Urothelium cell line (cell line): ENCODE measurements at regions not wholly inside any gene's neighbourhood (a gene's known extent, or its start where the extent isn't known, plus 50 kb on each side); places are given as distances from the start of the nearest gene placed in this dataset.

Source experiments
- DNase-seq: peaks from one replicate; pipeline ENCODE4 v3.0.0; 2011; ENCODE audit warnings: low spot score, mixed read lengths
- FAIRE-seq: peaks from 2 replicates; lab custom pipeline; 2011; peaks lifted over from hg19 to GRCh38; lab: Jason Lieb, UNC

DNA sequence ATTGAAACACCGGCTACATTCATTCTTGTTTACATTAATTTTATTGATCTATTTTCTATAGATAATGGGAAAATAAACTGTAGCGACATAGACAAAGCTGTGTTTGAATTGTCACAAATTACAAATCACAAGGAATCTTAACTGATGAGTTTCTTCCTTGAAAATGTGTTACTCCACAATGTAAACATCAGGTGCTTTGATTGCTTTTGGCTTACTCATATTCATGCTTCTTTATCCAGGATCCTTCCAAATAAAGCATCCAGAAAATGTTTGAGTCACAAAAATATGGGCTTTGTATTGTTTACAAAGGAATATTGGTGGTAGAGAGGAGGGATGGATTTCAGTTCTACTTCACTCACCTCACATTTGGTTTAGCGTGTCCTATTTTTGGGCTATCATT is 64.0 kb downstream of the BMP2 start:
- no peak for FAIRE-seq

DNA sequence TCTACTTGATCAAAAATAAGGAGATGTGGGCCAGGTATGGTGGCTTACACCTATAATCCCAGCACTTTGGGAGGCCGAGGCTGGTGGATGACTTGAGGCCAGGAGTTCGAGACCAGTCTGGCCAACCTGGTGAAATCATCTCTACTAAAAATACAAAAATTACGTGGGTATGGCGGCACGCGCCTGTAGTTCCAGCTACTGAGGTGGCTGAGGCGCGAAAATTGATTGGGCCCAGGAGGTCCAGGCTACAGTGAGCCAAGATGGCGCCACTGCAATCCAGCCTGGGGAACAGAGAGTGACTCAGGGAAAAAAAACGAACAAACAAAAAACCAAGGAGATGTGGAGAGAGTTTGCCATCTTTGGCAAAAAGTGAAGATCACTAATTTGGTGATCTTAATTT is 65.3 kb downstream of the BMP2 start:
- FAIRE-seq: no peak

More for the DNA sequence above, 64.0 kb downstream of the BMP2 start:
- no peak for DNase-seq

DNA sequence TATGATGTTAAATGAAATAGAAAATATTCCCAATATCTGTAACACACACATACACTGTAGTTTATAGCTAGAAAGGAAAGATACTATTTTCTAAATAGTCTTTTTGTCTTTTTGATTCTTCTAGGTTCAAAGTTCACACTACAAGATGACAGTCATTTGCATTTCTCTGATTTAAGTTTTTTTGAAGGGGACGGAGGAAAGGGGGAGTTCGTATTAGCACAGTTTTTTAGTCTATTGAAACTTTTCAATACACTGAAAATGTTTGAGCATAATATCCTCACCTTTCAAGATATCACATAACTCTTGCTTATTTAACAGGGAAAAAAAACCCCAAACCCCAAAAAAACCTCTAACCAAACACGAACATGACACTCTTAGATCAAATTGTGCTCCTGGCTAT is 68.1 kb downstream of the BMP2 start:
- FAIRE-seq (no peak), DNase-seq (no peak)

More for the DNA sequence above, 65.3 kb downstream of the BMP2 start:
- DNase-seq: no peak

DNA sequence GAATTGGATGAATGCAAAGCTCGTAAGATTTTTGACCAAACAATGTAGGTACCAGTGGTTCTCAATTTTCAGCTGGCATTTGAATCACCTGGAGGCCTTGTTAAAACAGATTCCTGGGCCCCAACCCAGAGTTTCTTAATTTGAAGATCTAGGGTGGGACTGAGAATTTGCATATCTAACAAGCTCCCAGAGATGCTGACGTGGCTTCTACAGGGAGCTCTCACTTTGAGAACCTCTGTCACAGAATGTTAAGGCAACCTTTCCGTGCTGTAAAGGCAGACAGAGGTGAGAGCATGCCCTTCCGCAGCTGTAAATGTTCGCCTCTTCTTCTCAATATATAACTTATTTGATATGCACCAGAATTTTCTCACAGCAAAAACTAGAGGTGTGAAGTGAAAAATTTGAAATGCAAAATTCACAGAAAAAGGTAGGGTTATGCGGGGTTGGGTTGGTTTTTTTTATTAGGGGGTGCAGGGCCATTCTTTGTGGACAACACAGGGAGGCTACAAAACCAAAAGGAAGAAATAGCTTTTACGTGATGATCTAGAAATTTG is 69.4 kb downstream of the BMP2 start:
- FAIRE-seq: no peak
- DNase-seq: no peak

DNA sequence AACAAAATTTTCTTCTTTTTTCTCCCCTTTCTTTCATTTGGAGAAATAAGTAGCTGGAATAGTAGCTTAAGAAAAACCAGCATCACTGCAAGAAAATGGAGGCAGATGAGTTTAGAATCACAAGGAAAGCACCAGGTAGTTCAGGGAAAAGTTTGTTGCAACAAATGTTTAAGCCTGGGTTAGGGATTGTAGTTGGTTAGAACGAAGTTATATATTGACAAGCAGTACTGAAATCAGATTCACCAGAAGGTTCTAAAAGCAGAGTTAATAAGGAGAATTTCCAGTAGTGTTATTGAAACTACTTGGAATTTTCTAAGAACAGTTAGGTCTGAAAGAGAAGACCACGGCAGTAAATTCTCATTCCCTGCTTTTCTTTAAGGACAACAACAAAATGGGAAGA is 70.2 kb downstream of the BMP2 start:
- FAIRE-seq (no peak), DNase-seq (no peak)

DNA sequence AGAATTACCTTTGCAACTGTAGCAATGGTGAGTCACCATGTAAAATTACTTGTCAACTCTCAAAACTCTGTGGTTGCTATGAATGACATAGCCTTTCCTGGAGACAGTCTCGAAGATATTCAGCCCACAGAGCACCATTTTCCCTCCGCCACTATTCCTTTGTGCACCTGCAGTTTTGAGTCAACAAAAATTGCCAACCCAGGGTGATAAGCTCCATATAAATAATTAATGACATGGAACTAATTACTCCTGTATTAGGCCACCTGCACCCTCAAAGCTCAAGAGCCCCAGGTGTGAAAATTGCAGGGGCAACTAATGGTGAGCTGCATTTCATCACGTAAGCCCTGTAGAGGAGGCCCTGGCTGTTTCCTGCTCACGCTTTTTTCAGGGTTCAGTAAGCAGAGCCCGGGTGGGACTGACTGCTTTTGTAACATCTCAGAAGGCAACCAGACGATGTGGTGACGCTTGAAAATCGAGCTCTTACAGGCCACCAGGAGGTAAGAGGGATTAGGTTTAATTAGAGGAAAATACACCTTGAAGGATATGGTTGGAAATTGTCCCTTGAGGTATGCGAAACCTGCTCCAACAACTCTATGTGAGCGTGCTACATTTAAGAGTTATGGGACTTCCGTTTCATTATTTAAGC is 70.8 kb downstream of the BMP2 start:
- DNase-seq: peak; percentile 34
- no peak for FAIRE-seq

DNA sequence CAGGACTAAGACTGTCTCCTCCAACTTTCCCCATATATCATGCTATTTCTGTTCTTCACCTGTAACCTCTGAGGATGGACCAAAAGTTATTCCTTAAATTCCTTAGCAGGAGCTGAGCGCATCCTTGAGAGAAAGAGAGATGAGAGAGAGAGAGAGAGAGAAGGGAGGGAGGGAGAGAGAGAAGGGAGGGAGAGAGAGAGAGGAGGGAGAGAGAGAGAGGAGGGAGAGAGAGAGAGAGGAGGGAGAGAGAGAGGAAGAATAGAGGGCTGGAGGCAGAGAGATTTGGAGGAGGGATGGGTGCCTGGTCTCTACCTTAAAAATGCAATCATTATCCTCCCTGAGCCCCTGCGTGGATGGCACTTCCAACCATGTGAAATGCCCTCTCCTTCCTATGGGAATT is 73.6 kb downstream of the BMP2 start:
- DNase-seq (no peak), FAIRE-seq (no peak)

DNA sequence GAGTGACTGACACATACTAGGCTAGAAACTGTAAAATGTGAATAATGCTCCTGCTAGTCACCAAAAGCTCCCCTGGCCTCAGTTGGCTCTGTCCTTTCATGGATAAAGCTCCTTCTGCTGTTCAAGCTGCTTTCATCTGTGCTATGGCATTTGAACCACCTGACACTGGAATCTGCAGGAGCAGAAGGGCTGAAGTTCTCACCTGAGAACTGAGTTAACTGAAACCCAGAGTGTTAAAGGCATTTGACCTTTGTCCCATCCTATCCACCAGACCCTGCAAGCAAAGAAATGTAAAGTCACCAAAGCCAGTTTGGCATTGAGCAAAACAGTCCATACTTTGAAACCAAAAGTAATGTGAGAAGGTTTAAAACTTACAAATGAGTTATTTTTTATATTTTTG is 77.7 kb downstream of the BMP2 start:
- no peak for FAIRE-seq

DNA sequence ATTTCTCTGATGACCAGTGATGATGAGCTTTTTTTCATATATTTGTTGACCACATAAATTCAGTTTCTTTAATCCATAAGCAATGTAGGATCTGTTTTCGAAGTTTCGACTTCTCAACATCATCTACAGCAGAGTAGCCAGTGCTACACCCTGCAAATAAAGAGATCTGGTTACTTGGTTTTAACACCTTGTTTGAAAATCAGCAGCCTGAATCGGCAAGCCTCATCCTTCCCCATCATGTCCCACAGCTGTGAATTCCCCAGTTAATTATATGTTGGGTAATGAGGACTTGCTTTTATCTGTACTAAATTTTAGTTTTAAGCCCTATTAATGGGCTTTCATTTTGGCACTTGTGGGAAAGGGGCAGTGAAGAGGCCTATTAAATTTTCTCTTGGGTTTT is 80.6 kb downstream of the BMP2 start:
- DNase-seq (no peak), FAIRE-seq (no peak)

More for the DNA sequence above, 77.7 kb downstream of the BMP2 start:
- DNase-seq: no peak

DNA sequence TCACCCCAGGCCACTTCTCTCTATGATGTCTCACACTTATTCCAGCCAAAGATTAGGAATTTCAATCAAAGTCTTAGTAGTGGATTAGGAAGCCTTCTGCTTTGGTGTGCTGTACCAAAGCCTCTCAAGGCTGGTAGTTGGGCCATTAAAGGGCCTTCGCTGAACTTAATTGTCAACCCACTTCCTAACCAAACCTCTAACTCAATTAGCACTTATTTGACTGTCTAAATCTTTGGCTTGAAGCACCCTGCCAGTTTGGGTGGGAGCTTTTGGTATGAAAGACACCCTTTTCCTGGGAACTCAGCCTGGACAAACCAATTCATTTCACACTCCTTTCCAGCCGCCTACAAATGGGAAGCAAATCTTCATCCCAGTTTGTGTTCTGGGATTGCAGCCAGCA is 81.5 kb downstream of the BMP2 start:
- DNase-seq: no peak
- no peak for FAIRE-seq

DNA sequence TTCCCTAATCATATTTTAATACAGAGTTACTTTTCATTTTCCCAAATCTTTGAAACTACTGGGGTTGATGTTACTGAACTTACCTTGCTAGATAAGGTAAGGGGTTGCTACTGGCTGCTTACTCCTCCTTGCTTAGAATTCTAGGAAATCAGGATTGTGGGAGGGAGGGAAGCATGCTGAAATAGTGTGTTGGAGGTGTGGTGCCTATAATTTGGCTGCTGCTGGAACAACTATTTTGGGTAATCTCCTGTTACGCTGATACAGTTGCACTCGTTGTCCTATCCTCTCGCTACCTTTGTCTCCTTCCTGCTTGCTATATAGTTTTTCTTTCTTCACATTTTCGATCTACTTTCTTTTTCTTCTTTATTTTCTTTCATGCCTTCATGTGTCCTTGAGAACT is 83.7 kb downstream of the BMP2 start:
- FAIRE-seq: no peak
- DNase-seq: no peak

DNA sequence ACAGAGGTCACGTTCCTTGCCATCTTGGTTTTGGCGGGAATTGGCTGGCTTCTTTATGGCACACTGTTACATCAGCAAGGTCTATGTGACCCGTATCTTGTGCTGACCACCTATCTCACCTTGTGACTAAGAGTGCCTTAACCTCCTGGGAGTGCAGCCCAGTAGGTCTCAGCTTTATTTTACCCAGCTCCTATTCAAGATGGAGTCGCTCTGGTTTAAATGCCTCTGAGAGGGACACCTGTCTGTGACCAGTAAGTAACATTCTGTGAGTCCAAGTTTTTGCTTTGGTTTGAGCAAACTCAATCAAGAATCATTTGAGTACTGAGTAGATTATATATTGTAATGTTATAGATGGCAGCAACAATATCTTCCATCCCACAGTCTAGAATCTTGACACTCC is 85.0 kb downstream of the BMP2 start:
- DNase-seq (no peak), FAIRE-seq (no peak)

DNA sequence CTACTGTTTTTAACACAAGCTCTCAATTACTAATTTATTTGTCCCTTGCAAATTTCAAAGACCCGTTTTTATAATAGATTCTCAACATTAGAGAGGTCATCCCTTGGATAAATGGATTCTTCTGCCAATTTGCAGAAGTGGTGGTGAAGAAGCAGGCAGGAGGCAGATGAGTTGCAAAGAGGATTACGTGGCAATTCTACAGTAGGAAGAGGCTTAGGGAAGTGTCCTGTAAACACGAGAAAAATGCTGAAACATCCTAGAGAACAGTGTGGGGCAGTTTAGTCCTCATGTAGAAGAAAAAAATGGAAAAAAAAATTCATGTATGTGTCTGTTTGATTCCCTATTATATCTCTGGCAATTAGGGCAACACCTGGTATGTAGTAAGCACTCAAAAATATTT is 87.6 kb downstream of the BMP2 start:
- no peak for FAIRE-seq
- DNase-seq: no peak

DNA sequence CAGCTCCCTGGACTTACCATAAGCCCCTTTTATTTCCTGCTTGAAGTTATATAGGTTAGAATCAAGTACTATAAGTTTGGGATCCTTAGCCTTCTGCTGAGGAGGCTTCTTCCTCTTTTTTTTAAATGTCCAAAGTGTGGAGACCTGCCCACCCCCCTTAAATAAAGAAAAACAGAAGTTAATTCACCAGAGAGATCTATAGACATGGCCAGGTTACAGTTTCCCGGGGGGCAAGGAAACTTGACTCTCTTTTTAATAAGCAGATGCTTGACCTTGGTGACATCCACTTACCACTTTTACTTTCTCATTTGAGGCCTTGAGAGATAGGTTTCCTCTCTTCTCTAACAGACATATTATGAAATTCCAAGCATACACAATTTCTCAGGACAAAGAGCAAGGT is 88.3 kb downstream of the BMP2 start:
- no peak for FAIRE-seq

DNA sequence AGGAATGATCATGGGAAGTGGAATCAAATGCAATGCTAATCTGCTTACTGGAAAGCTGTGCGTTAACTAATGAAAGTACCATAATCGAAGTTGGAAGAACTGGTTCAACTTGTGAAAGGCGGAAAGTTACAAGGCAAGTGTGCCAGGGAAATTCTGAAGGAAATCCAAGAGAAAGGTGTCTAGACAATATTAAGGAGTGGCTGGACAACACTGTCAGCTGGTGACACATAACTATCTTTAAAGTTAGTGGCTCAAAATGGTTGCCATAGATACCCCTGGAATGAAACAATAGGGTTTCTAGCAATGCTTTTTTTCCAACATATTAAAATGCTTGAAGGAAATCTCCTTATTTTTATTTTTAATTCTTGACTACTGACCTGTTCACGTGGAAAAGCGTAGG is 90.4 kb downstream of the BMP2 start:
- FAIRE-seq: no peak
- no peak for DNase-seq

More for the DNA sequence above, 88.3 kb downstream of the BMP2 start:
- DNase-seq: no peak

DNA sequence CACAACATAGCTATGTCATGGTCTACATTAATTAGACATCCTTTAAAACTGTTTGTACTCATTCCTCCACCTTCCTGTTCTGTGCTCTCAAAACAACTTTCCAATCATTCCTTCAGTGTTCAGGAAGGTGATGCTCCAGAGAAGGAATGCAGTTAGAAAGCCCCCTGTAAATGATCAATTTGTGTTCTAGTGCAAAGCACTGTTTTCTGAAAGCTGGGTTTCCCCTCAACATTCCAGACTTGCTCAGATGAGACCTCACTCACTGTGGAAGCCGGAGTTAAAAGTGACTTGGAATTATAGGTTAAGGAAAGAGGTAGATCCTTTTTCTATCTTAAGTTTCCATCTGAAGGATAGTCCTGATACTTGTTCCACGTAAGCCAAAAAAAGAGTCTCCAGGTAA is 95.9 kb downstream of the BMP2 start:
- no peak for FAIRE-seq
- no peak for DNase-seq

DNA sequence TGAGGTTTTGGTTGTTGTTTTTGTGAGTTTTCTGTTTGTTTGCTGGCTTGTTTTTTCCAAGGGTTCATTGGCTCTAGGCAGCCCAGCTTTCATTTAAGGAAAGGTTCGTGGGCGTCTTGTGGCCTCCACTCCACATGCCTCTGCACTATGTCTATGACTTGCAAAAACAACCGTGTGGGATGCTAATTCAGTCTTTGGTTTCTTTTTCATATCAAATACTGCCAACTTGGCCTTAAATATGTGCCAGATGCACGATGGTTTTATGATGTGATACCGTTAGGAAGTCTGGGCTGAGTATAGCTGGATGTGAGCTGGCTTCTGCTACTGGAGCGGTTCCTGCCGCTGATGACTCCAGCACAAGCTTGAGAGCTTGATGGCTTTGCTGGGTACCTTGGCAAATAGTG is 96.3 kb downstream of the BMP2 start:
- DNase-seq (no peak), FAIRE-seq (no peak)

DNA sequence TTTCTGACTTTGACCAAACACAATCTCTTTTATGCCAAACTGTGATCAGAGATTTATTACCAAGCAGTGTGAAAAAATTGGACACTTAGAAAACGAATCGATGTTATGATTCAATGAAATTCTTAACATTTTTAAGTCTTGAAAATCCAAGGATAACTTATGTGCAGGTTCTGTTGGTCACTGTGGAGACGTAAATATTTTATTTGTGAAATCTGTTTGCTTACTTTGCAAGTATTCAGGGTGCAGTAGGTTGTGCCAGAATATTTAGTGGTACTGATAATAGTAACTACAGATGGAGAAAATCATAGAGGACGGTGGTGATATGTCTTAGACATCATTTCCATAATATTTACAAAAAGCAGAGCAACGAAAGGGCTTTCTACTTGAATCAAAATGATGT is 97.3 kb downstream of the BMP2 start:
- no peak for DNase-seq
- FAIRE-seq: no peak

DNA sequence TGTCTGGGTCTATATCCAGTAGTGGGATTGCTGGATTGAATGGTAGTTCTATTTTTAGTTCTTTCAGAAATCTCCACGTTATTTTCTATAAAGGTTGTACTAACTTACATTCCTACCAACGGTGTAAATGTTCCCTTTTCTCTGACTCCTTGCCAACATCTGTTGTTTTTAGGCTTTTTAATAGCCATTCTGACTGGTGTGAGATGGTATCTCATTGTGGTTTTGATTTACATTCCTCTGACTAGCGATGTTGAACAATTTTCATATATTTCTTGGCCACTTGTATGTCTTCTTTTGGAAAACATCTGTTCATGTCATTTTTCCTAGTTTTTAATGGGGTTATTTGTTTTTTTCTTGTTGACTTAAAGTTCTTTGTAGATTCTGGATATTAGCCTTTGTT is 99.3 kb downstream of the BMP2 start:
- no peak for FAIRE-seq
- no peak for DNase-seq

DNA sequence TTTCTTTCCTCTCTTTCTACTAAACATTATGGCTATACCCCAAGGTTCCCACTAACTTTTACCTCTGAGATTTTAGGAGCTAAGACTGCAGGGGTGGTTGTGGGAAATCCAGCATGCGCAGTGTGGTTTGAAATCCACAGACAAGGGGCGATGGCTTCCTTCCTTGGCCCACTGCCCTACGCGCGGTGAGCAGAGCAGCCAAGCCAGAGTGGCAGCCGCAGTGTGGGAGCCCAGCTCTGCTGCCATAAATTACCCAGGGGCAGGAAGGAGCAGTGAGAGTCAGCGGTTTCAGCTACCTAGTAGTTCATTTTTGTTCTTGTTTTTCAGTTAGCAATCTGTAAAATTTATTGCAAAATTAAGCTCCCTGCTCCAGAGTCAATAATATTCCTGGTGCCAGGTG is 101.4 kb downstream of the BMP2 start:
- no peak for FAIRE-seq
- DNase-seq: no peak

DNA sequence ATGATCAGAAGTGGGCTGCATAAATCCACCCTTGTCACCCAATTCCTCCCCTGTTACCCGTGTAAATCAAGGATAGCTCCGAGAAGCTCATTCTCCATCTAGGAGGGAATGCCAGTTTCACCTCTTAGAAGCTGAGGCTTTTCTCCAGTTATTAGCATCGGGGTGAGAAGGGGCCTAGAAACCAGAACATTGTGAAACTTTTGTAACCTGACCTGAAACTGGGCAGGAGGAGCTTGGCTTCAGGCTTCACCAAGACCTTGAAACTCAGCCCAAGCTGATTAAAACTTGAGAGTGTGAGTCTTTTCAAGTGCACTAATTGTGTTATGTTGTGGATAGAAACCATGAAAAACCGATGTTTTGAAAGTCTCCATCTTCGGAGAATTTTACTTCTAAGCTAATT is 103.1 kb downstream of the BMP2 start:
- FAIRE-seq: no peak

DNA sequence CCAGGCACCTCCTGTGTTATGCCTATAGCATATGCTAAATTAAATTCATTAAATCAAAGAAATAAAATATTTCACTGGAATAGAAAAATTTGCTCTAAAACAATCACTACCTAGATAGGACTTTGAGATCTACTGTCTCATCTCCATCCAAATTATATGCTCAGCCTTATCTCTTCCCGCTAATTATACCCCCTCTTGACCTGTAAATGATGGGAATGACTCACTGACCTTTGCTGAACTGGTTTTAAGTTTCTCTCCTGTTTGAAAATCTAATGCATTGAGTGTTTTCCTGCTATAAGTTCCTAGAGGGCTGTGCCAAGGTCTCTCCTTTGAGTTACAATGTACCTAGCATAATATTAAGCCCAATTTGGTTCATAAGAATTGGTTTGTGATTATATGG is 110.1 kb downstream of the BMP2 start:
- DNase-seq: no peak
- FAIRE-seq: no peak

More for the DNA sequence above, 103.1 kb downstream of the BMP2 start:
- no peak for DNase-seq
